Medulla oblongata (tissue), 1 donor: ENCODE measurements at regions not wholly inside any gene's neighbourhood (a gene's known extent, or its start where the extent isn't known, plus 50 kb on each side); places are given as distances from the start of the nearest gene placed in this dataset.

Experiments
- DNase-seq: peaks from one replicate; pipeline ENCODE4 v3.0.0-alpha.2; 2015; ENCODE audit errors: extremely low spot score

- DNase-seq, result no peak
Observed at GRCh38 chr4:56086073-56086541, 137.4 kb downstream of the CEP135 start.

- DNase-seq, result no peak
Observed at GRCh38 chr4:56085275-56085674, 136.5 kb downstream of the CEP135 start.

GRCh38 chr4:56084851-56085250 lies 136.1 kb downstream of the CEP135 start:
- no peak for DNase-seq
